ENCODE measurements at regions not wholly inside any gene's neighbourhood (a gene's known extent, or its start where the extent isn't known, plus 50 kb on each side); places are given as distances from the start of the nearest gene placed in this dataset.

- no TSS peak for BruUV-seq (replicated peaks)
- H3K36me3 ChIP-seq (ENCODE audit: insufficient read depth, low read length, poor library complexity, severe bottlenecking) = no peaks in the 10 kb centered on the region
- H3K9me3 ChIP-seq (ENCODE audit: low read depth, low read length, poor library complexity, severe bottlenecking) = peaks cover 10% of the 10 kb centered on the region
- ChIA-PET CTCF (no interaction called here), POLR2A (ENCODE audit: low non-redundant PET) (no interaction called here)
- no peak for DNase-seq (ENCODE audit: low spot score)
- peaks cover 19% of the 10 kb centered on the region for H3K4me1 ChIP-seq (ENCODE audit: insufficient read depth, low read length, poor library complexity, severe bottlenecking)
- H3K27me3 ChIP-seq (replicated peaks; ENCODE audit: insufficient read depth, low read depth, low read length, poor library complexity) = no peaks in the 10 kb centered on the region
- intact Hi-C loops (cut with micrococcal nuclease; ENCODE audit: unreplicated experiment) = no loop called here
- no peak overlapping the region for H3K4me3 ChIP-seq (ENCODE audit: low read depth, low read length, poor library complexity, severe bottlenecking)
- peak overlapping the region; percentile 65 for H3K27ac ChIP-seq (ENCODE audit: low read depth, low read length, poor library complexity, severe bottlenecking)
- TF ChIP-seq, protein P1, sequence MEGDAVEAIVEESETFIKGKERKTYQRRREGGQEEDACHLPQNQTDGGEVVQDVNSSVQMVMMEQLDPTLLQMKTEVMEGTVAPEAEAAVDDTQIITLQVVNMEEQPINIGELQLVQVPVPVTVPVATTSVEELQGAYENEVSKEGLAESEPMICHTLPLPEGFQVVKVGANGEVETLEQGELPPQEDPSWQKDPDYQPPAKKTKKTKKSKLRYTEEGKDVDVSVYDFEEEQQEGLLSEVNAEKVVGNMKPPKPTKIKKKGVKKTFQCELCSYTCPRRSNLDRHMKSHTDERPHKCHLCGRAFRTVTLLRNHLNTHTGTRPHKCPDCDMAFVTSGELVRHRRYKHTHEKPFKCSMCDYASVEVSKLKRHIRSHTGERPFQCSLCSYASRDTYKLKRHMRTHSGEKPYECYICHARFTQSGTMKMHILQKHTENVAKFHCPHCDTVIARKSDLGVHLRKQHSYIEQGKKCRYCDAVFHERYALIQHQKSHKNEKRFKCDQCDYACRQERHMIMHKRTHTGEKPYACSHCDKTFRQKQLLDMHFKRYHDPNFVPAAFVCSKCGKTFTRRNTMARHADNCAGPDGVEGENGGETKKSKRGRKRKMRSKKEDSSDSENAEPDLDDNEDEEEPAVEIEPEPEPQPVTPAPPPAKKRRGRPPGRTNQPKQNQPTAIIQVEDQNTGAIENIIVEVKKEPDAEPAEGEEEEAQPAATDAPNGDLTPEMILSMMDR (conservative IDR thresholded peaks at IDR 0.05; ENCODE audit: low read depth, low read length) = no peak
- no peak for TF ChIP-seq EZH2 (IDR thresholded peaks at IDR 0.05; ENCODE audit: borderline replicate concordance, low read depth, low read length, poor library complexity, severe bottlenecking)
These were observed 81.0 kb downstream of the SEMA4F start for GRCh38 chr2:74735009-74735408.

DNA sequence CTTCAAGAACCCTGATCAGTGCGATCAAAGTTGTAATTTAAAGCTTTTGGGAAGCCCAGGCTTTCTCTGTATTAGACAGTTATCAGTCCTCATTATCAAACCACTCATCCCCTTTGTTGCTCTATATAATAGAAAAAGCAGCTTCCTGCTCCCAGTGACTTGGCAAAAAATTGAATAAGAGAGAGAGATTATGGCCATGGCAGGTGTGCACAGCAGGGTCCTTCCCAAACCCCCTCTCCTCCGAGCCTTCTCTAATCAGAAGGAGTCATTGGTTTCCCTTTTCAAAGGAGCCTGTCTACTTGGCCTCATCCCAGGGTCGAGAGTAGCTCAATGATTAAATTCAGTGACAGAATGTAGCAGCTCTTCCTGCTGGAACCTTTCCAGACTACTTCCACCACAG lies 81.5 kb downstream of the SEMA4F start:
- H3K27ac ChIP-seq (ENCODE audit: low read depth, low read length, poor library complexity, severe bottlenecking) = peak overlapping the region; percentile 65
- DNase-seq (ENCODE audit: low spot score) = peak; percentile 84
- TF ChIP-seq, protein P1 (conservative IDR thresholded peaks at IDR 0.05; ENCODE audit: low read depth, low read length) = no peak
- TF ChIP-seq EZH2 (IDR thresholded peaks at IDR 0.05; ENCODE audit: borderline replicate concordance, low read depth, low read length, poor library complexity, severe bottlenecking) = no peak
- no peak overlapping the region for H3K4me3 ChIP-seq (ENCODE audit: low read depth, low read length, poor library complexity, severe bottlenecking)
- H3K27me3 ChIP-seq (replicated peaks; ENCODE audit: insufficient read depth, low read depth, low read length, poor library complexity) = no peaks in the 10 kb centered on the region
- intact Hi-C loops (cut with micrococcal nuclease; ENCODE audit: unreplicated experiment) = no loop called here
- ChIA-PET POLR2A (ENCODE audit: low non-redundant PET) (no interaction called here), CTCF (interaction anchor here (0.6 kb wide), 1 partner anchor 19 kb away, joined by 9 read pairs; no protein-coding TSS in a partner anchor)
- peaks cover 10% of the 10 kb centered on the region for H3K9me3 ChIP-seq (ENCODE audit: low read depth, low read length, poor library complexity, severe bottlenecking)
- BruUV-seq (replicated peaks) = no TSS peak
- peaks cover 20% of the 10 kb centered on the region for H3K4me1 ChIP-seq (ENCODE audit: insufficient read depth, low read length, poor library complexity, severe bottlenecking)
- H3K36me3 ChIP-seq (ENCODE audit: insufficient read depth, low read length, poor library complexity, severe bottlenecking) = no peaks in the 10 kb centered on the region

GRCh38 chr2:74736589-74736988 lies 82.5 kb downstream of the SEMA4F start:
- no peak overlapping the region for H3K27ac ChIP-seq (ENCODE audit: low read depth, low read length, poor library complexity, severe bottlenecking)
- peaks cover 30% of the 10 kb centered on the region for H3K4me1 ChIP-seq (ENCODE audit: insufficient read depth, low read length, poor library complexity, severe bottlenecking)
- intact Hi-C loops (cut with micrococcal nuclease; ENCODE audit: unreplicated experiment) = no loop called here
- ChIA-PET CTCF (no interaction called here), POLR2A (ENCODE audit: low non-redundant PET) (interaction anchor here (0.6 kb wide), 1 partner anchor 97 kb away, joined by 3 read pairs; the partner anchor contains the start of gene HK2)
- DNase-seq (ENCODE audit: low spot score) = peak; percentile 10
- H3K9me3 ChIP-seq (ENCODE audit: low read depth, low read length, poor library complexity, severe bottlenecking) = peaks cover 10% of the 10 kb centered on the region
- H3K27me3 ChIP-seq (replicated peaks; ENCODE audit: insufficient read depth, low read depth, low read length, poor library complexity) = no peaks in the 10 kb centered on the region
- TF ChIP-seq, protein P1 (conservative IDR thresholded peaks at IDR 0.05; ENCODE audit: low read depth, low read length) = no peak
- TF ChIP-seq EZH2 (IDR thresholded peaks at IDR 0.05; ENCODE audit: borderline replicate concordance, low read depth, low read length, poor library complexity, severe bottlenecking) = no peak
- H3K36me3 ChIP-seq (ENCODE audit: insufficient read depth, low read length, poor library complexity, severe bottlenecking) = no peaks in the 10 kb centered on the region
- BruUV-seq (replicated peaks) = no TSS peak
- no peak overlapping the region for H3K4me3 ChIP-seq (ENCODE audit: low read depth, low read length, poor library complexity, severe bottlenecking)
